NCI-H128 (cell line): ENCODE measurements at regions not wholly inside any gene's neighbourhood (a gene's known extent, or its start where the extent isn't known, plus 50 kb on each side); places are given as distances from the start of the nearest gene placed in this dataset.
A peak's percentile ranks its signal among the peaks of the same experiment; 100 is the strongest.
"Not testable (repeated sequence)": the region's sequence is repeated elsewhere in the genome, so short reads cannot be mapped to it uniquely, and the experiment has no call there.

ENCODE experiments used
- DNase-seq: peaks from one replicate; lab custom pipeline; 2025; ENCODE audit not compliant: unreplicated experiment; lab: John Stamatoyannopoulos, UW

- DNase-seq: no peak
Observed at GRCh38 chr2:198314559-198315153, 510.3 kb downstream of the PLCL1 start.

DNA sequence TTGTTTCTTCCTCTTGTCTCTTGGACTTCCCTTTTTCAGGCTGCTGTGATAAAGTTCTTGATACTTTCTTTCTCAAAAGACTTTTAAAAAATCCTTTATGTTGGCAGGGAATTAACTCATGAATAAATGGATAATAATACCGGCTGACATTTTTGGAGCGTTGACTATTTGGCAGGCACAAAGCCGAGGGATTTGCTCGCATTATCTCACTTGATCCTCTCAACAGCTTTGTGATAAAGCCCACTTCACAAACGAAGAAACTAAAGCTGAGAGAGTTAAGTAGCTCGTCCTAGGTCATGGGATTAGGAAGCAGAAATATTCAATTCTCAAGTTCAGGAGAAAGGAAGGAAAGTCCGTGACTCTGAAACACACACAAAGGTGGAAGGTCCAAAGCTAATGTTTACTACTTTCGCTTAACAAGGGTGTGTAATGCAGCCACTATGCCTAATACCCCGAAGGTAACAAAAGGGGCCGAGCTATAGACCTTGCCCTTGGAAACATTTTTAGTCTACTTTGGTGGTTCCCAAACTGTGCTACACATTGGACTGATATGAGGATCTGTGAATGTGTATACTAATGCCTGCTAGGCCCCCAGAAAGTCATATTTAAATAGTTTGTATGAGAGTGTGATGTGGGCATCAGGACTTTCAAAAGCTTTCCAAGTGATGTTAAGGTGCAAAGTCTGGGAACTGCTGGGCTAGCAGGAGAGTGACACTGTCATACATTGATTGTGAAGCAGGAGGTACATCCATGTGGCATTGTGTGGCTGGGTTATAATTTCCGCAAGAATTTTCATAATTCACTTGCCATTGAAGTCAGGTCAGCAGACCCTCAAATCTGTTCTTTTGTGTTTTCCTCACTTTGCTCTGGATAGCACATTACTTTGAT, 508.4 kb downstream of the PLCL1 start:
- no peak for DNase-seq

DNA sequence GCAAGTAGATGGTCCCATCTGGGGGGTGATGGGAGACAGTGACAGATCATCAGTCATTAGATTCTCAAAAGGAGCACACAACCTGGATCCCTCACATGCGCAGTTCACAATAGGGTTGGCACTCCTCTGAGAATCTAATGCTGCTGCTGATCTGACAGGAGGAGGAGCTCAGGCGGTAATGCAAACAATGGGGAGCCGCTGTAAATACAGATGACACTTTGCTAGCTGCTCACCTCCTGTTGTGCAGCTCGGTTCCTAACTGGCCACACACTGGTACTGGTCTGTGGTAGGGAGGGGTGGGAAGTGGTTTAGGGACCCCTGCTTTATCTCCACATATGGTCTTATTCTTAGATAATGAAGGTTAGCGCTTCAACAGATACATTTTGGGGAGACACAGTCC, 506.6 kb downstream of the PLCL1 start:
- DNase-seq: no peak

DNA sequence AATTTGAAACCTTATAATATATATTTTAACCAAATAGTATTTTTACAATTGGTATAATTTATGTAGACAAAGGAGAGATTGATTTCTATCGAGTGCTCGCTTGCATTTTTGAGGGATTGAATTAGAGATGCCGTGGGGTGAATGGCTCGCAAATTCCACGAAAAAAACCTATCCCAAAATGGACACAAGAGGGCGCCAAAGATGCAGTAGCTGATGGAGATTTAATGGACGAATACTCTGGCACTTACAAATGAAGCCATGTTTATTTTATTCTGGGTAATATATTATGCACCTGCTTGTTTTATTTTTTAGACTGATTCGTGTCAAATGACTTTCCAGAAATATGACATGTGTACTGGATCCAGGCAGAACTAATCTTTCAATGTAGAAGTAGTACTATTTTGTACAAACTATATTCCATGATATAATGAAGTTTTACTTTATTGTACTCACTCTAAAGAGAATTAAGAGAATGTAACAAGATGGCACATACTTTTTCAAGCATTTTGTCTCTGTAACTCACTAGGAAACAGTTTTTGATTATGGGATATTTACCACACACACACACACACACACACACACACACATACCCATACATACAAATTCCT, 505.4 kb downstream of the PLCL1 start:
- peak; percentile 4 for DNase-seq

GRCh38 chr2:198309081-198309480, 504.7 kb downstream of the PLCL1 start:
- DNase-seq: no peak

- no peak for DNase-seq
Observed at GRCh38 chr2:198308368-198308767, 504.0 kb downstream of the PLCL1 start.

- DNase-seq: no peak
Observed at GRCh38 chr2:198307093-198307492, 502.7 kb downstream of the PLCL1 start.

DNA sequence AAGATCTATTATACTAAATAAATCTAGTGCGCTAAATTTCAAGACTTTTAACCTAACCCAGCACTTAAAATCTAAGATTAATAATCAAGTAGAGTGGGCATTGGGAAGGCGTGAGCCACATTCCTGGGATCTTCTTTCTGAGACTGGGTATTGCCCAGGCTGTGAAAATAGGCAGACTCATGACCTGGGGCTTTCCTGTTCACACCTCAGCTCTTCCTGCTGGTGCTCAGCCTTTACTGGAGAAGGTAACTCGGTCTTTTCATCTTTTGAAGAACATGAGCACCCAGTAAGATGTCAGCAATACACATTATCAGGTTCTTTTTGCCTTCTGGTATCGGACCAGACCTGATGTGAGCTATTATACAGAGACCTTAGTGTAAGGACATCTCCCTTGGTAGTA, 500.5 kb downstream of the PLCL1 start:
- no peak for DNase-seq

DNA sequence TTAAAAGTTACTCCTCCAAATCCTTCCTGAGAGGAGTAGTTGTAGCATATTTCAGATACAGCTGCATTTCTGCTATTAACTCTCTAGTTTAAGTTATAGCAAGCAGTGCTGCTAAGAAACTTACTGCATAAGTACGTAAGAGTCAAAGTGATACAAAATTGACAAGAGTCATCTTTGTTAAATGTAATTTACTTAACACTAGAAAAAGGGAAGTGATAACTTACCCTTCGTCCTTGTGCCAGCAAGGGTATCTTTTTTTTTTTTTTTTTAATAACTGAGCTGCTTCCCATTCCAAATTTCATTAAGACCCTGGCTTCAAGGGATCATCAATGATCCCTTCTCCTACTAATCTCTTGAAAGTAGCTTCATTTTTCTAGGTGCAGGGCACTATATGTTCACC, 493.0 kb downstream of the PLCL1 start:
- DNase-seq: no peak

DNA sequence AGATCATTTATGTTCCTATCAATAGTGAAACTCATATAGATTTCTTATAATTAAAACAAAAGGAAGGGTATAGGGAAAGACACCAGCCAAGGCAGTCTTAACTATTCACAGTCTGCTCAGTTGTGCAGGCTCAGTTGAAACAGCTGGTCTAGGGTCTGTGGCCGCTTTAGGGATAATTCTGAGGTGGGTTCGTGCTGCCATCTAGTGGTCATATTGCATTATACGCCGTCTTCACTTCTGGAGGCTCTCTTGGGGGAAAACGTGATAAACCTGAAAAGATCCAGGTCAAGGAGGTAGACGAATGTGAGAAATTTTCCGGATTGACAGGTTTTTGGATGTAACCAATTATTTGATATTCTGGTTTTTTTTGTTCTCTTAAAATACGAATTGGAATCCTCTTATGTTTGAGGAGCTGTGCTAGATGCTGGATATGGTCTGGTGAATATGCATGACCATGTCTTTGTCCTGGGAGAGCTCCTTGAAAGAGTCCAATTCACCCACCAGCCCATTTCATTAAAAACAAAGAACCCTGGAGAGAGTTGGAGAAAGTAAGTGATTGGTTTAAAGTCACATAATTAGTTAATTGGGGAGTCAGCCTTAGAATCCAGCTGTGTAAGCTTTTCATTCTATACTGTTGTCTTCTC, 492.4 kb downstream of the PLCL1 start:
- peak; percentile 3 for DNase-seq

- no peak for DNase-seq
Observed at GRCh38 chr2:198293281-198293680, 488.9 kb downstream of the PLCL1 start.

DNA sequence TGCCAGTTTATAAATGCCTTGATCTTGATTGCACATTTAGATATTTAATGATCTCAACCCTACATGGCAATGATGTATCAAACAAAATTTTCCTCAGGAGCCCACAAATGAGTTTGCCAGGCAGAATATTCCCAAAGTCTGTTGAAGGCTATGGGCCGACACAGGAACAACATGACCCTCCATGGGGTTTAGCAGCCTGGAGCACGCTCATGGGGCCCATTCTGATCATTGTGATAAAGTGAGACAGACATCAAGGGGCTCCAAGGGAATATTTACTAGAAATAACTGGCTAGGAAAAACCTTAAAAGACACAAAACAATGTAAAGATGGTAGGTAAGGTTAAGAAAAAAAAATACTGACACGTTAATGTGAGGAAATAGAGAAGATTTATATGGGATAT, 485.4 kb downstream of the PLCL1 start:
- DNase-seq: no peak

- no peak for DNase-seq
Observed at GRCh38 chr2:198287706-198288105, 483.3 kb downstream of the PLCL1 start.

GRCh38 chr2:198285216-198285615, 480.8 kb downstream of the PLCL1 start:
- DNase-seq: no peak

DNA sequence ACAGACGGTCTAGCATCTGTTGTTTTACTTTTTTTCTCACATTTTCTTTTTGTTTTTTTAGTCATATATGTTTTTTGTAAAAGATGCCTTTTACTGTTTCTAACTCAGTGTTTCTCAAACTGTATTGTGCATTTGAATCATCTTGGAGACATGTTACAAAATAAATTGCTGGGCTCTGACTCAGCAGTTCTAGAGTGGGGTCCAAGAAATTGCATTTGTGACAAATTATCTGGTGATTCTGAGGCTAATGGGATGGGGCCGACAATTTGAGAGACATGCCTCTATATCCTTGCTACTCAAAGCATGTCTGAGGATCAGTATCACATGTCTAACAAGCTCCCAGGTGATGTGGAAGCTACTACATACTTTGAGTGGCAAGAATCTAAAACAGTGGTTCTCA, 478.8 kb downstream of the PLCL1 start:
- no peak for DNase-seq

DNA sequence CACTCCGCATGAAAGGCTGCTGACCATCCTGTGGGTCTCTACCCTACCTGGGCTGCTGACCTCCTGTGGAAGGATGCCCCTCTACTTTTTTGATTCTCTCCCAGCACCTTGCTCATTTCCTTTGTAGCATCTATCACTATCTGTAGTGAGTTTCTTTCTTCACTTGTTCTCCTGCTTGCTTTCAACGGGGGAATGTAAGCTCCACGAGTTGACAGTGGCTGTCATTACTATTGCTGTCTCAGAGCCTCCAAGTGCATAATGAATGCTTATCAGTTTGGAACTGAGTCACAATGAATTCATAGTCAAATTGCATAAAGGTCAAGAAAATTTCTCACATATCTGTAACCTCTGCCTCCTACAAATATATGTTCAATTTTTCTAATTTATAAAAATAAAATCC, 477.7 kb downstream of the PLCL1 start:
- no peak for DNase-seq

DNA sequence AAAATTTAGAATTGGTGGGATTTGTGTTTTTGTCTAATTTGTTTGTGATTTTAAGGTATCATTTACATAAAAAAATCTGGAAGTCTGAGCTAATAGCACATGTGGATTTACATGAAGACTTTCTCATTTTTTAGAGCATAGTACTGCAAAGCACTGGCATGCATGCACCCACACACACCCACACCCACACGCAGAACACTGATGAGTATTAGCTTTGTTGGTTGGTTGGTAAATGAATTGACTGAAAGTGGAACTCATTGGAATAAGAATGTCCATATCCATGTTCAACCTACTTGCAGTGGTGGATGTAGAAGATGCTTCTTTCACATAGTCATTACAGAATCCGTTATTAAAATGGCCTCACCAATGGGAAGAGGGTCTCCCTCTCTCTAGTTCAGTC, 475.8 kb downstream of the PLCL1 start:
- DNase-seq: no peak

DNA sequence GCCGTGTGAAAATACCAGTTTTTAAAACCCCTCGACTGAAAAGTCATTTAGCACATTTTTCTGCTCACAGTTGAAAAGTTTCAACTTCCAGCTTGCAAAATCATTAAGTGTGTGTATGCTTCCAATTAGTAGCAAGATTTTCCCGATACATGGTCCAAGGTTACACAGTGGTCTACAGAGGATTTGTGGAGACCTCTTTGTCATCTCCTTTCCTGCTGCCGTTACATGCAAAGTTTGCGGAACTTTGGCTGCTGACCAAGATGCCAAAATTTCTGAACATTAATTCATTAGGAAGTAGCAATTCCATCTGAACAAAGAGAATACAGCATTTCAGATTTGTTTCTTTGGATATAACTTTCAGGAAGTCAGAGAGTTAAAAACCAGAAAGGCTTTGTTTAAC, 474.6 kb downstream of the PLCL1 start:
- no peak for DNase-seq

DNA sequence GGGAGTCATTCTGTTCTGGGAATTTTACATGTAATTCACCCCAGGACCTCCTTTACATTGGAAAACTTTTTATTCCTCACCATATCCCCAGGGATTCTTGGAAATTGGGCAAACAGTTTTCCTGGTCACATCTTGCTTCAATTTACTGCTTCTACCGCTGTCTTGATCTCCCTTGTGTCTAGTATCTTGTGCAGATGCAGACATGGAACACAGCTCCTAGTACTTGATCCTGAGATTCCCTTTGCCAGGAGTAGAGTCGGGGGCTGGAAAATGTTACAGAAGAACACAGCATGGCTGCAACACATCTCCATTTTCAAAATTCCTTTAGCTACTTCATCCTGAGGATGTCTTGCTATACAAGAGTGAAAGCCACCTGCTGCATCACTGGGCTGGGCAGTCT, 472.8 kb downstream of the PLCL1 start:
- DNase-seq: no peak

DNA sequence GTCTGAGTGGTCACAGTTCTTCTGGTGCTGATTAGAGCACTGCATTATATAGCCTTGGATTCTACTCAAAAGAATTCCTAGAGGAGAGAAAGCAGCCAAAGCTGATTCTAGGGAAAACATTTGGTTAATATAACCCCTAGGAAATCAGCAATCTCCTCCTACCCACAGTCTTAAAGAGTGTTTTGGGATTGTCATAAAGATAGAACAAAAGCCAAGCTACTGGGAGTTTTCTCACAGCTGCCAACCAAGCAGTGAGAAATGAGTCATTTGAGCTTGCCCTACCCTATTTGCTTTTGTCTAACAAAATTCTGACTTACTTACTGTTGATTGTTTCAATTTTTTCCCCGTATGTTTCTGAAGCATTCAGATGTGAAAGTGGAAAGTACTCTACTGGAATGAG, 469.3 kb downstream of the PLCL1 start:
- no peak for DNase-seq

GRCh38 chr2:198270157-198270556, 465.8 kb downstream of the PLCL1 start:
- DNase-seq: not testable (repeated sequence)

DNA sequence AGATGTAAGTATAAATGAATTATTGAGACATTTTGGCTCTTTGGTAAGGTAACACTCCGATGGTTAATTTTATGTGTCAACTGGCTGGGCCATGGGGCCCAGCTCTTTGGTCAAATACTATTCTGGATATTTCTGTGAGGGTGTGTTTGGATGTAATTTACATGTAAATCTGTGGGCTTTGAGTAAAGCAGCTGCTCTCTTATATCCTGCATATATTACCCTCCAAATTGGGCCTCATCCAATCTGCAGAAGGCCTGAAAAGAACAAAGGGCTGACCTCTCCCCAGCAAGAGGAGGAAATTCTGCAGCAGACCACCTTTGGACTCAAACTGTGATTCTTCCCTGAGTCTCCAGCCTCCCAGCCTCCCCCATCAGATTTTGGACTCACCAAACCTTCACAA, 464.1 kb downstream of the PLCL1 start:
- DNase-seq: no peak
